Endothelial cell of umbilical vein (primary cell): ENCODE measurements at regions not wholly inside any gene's neighbourhood (a gene's known extent, or its start where the extent isn't known, plus 50 kb on each side); places are given as distances from the start of the nearest gene placed in this dataset.

ENCODE experiments used
- BruUV-seq: library from RNA; stranded (reverse); fragments of 400-500 nt; replicated peaks from 2 replicates; lab custom pipeline; 2021; lab: Mats Ljungman, UMichigan
- CTCF ChIA-PET: fragments of 300-600, 350-600 bp; sonication (Branson Sonifier 250); formaldehyde crosslinking; loops from one replicate; lab custom pipeline; 2021; ENCODE audit warnings: antibody characterized with exemption, inconsistent platforms; lab: Charles Lee
- POLR2A ChIA-PET: fragments of 300-600, 350-600 bp; sonication (Branson Sonifier 250); formaldehyde crosslinking; loops from one replicate; lab custom pipeline; 2021; ENCODE audit warnings: antibody characterized with exemption, inconsistent platforms; lab: Charles Lee
- DNase-seq: peaks from one replicate; pipeline ENCODE4 v3.0.0-alpha.2; 2011; ENCODE audit warnings: low read depth, low spot score
- FAIRE-seq: peaks from 2 replicates; lab custom pipeline; 2011; peaks lifted over from hg19 to GRCh38; lab: Jason Lieb, UNC
- H2AFZ ChIP-seq: 2 replicates; pipeline ENCODE4 v1.6.0; 2012; ENCODE audit warnings: low read depth, low read length, control low read depth, inconsistent platforms
- H3K27ac ChIP-seq: 2 replicates; pipeline ENCODE4 v1.5.1; 2011; ENCODE audit warnings: low read depth, mild to moderate bottlenecking, control low read depth, low read length, moderate library complexity; ENCODE audit not compliant: insufficient read depth
- H3K27me3 ChIP-seq, 2 experiments: 2 replicates each; pipeline versions ENCODE4 v1.6.0 to v1.6.1; 2011; ENCODE audit warnings: low read length in 2 of 2, mixed read lengths in 1 of 2; ENCODE audit not compliant: control insufficient read depth in 2 of 2, insufficient read depth in 2 of 2
- H3K36me3 ChIP-seq, 2 experiments: 2 replicates in 1 of 2; 3 replicates in 1 of 2; pipeline ENCODE4 v1.5.1; 2011; ENCODE audit warnings: low read length in 2 of 2, mild to moderate bottlenecking in 1 of 2, moderate library complexity in 1 of 2; ENCODE audit not compliant: control insufficient read depth in 2 of 2, insufficient read depth in 2 of 2; ENCODE audit errors: extremely low read depth in 1 of 2
- H3K4me1 ChIP-seq: 3 replicates; pipeline ENCODE4 v1.5.1; 2011; ENCODE audit warnings: mild to moderate bottlenecking, low read length; ENCODE audit not compliant: control insufficient read depth, insufficient read depth; ENCODE audit errors: extremely low read depth
- H3K4me2 ChIP-seq: 2 replicates; pipeline ENCODE4 v1.6.1; 2011; ENCODE audit warnings: low read length, control low read depth, mixed read lengths; ENCODE audit not compliant: insufficient read depth
- H3K4me3 ChIP-seq, 3 experiments: fragments of 200-600 bp in 1 of 3; sonication (generic), shearing (Covaris generic) in 1 of 3; replicated peaks in 1 of 3; 2 replicates each; pipeline ENCODE4 v1.5.1; 2011 to 2016; ENCODE audit warnings: control low read depth in 3 of 3, low read length in 3 of 3, mild to moderate bottlenecking in 2 of 3, inconsistent platforms in 1 of 3, low read depth in 1 of 3, moderate library complexity in 1 of 3; ENCODE audit not compliant: insufficient read depth in 1 of 3
- H3K79me2 ChIP-seq: 2 replicates; pipeline ENCODE4 v1.6.0; 2012; ENCODE audit warnings: low read length, inconsistent platforms; ENCODE audit not compliant: control insufficient read depth, insufficient read depth
- H3K9ac ChIP-seq: replicated peaks from 2 replicates; pipeline ENCODE3; 2011; ENCODE audit warnings: low read length, control low read depth; ENCODE audit not compliant: insufficient read depth; ENCODE audit errors: extremely low read depth
- H3K9me1 ChIP-seq: replicated peaks from 3 replicates; pipeline ENCODE4 v1.6.0; 2011; ENCODE audit warnings: mild to moderate bottlenecking, low read length; ENCODE audit not compliant: control insufficient read depth, insufficient read depth; ENCODE audit errors: extremely low read depth
- H3K9me3 ChIP-seq: replicated peaks from 2 replicates; pipeline ENCODE4 v1.5.1; 2012; ENCODE audit warnings: low read length, inconsistent platforms; ENCODE audit not compliant: control insufficient read depth, insufficient read depth
- H4K20me1 ChIP-seq: replicated peaks from 2 replicates; pipeline ENCODE3; 2011; ENCODE audit warnings: mild to moderate bottlenecking, low read length; ENCODE audit not compliant: control insufficient read depth, insufficient read depth; ENCODE audit errors: extremely low read depth
- EZH2 ChIP-seq: IDR thresholded peaks from 2 replicates; pipeline ENCODE4 v1.6.1; 2012; ENCODE audit warnings: borderline replicate concordance, low read depth, mild to moderate bottlenecking, moderate library complexity, low read length, inconsistent platforms; ENCODE audit not compliant: severe bottlenecking
- FOS ChIP-seq: IDR thresholded peaks from 2 replicates; pipeline ENCODE4 v1.6.1; 2011; ENCODE audit warnings: mild to moderate bottlenecking, low read length, moderate library complexity, borderline replicate concordance; ENCODE audit not compliant: insufficient read depth
- GATA2 ChIP-seq: IDR thresholded peaks from 2 replicates; pipeline ENCODE4 v1.7.0; 2011; ENCODE audit warnings: low read depth, mild to moderate bottlenecking, moderate library complexity, mixed read lengths, low read length; ENCODE audit not compliant: insufficient read length, insufficient read depth
- JUN ChIP-seq: IDR thresholded peaks from 2 replicates; pipeline ENCODE4 v1.6.1; 2011; ENCODE audit warnings: borderline replicate concordance, low read depth; ENCODE audit not compliant: insufficient read length, insufficient read depth
- MAX ChIP-seq: IDR thresholded peaks from 2 replicates; pipeline ENCODE4 v1.6.1; 2011; ENCODE audit not compliant: insufficient read depth, insufficient read length
- MYC ChIP-seq: IDR thresholded peaks from one replicate; pipeline ENCODE4 v1.6.1; 2011; ENCODE audit warnings: mild to moderate bottlenecking, low read depth, low read length
- POLR2A ChIP-seq: IDR thresholded peaks from 2 replicates; pipeline ENCODE4 v1.6.1; 2012; ENCODE audit warnings: low read depth, mild to moderate bottlenecking, control low read depth, low read length
- POLR2AphosphoS5 ChIP-seq: IDR thresholded peaks from 2 replicates; pipeline ENCODE4 v1.6.1; 2012; ENCODE audit warnings: low read depth, mild to moderate bottlenecking, control low read depth, low read length, moderate library complexity; ENCODE audit not compliant: insufficient read depth
- dilution Hi-C: fragments of 300-500 bp; cut with MboI; formaldehyde crosslinking; loops from one replicate; pipeline ENCODE4 v1.15.0; 2019; ENCODE audit warnings: low sequenced_read_pairs; ENCODE audit not compliant: extremely low pct_ligation_motif_present
- intact Hi-C: fragments of 100-400 bp; cut with micrococcal nuclease; formaldehyde crosslinking; loops from one replicate; pipeline ENCODE4 v1.10.0; 2022
- TF ChIP-seq, protein P1 (sequence below), 2 donors: IDR thresholded peaks; 1 replicate in 1 of 2; 2 replicates in 1 of 2; pipeline ENCODE4 v1.5.1; 2011; ENCODE audit warnings: low read length in 2 of 2, mild to moderate bottlenecking in 2 of 2, moderate library complexity in 2 of 2, control low read depth in 1 of 2, inconsistent platforms in 1 of 2, low read depth in 1 of 2; ENCODE audit not compliant: insufficient read depth in 1 of 2; ENCODE audit errors: extremely low read depth in 1 of 2

DNA sequence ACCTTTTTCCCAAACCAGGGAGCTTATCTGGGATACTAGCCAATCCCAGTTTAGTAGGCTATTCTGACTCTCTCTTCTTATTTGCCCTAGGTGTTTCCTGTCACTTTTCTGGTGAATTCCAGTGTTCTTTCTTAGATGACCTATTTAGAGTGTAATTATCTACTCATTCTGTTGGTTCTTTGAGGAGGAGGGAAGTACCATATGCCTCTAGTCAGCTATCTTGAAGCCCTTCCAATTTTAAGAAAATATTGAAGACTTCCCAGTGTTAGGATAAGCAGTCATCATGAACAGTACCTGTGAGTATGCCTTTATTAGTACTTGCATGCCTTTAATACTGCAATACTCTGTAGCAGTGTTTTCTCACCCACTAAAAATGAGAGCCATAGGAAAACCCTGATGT is 724.3 kb upstream of the SLITRK1 start:
- dilution Hi-C loops, result no loop called here
- no TSS peak for BruUV-seq

More for the DNA sequence above, 724.3 kb upstream of the SLITRK1 start:
- no peaks in the 10 kb centered on the region for H3K79me2 ChIP-seq
- no peak overlapping the region for H3K27ac ChIP-seq
- FAIRE-seq (no peak), DNase-seq (no peak)
- H4K20me1 ChIP-seq, result no peaks in the 10 kb centered on the region
- intact Hi-C loops, result no loop called here
- H3K4me3 ChIP-seq, result no peak overlapping the region
- CTCF ChIA-PET, result no interaction called here
- H3K27me3 ChIP-seq, result no peaks in the 10 kb centered on the region
- H3K4me1 ChIP-seq, result no peaks in the 10 kb centered on the region
- no peak overlapping the region for H2AFZ ChIP-seq
- H3K9me1 ChIP-seq, result no peaks in the 10 kb centered on the region
- H3K36me3 ChIP-seq, result no peaks in the 10 kb centered on the region
- TF ChIP-seq MAX (no peak), FOS (no peak), POLR2AphosphoS5 (no peak), POLR2A (no peak), GATA2 (no peak), MYC (no peak), JUN (no peak), EZH2 (no peak)
- TF ChIP-seq, protein P1, sequence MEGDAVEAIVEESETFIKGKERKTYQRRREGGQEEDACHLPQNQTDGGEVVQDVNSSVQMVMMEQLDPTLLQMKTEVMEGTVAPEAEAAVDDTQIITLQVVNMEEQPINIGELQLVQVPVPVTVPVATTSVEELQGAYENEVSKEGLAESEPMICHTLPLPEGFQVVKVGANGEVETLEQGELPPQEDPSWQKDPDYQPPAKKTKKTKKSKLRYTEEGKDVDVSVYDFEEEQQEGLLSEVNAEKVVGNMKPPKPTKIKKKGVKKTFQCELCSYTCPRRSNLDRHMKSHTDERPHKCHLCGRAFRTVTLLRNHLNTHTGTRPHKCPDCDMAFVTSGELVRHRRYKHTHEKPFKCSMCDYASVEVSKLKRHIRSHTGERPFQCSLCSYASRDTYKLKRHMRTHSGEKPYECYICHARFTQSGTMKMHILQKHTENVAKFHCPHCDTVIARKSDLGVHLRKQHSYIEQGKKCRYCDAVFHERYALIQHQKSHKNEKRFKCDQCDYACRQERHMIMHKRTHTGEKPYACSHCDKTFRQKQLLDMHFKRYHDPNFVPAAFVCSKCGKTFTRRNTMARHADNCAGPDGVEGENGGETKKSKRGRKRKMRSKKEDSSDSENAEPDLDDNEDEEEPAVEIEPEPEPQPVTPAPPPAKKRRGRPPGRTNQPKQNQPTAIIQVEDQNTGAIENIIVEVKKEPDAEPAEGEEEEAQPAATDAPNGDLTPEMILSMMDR (IDR thresholded peaks at IDR 0.05; ENCODE audit: extremely low read depth in 1 of 2, insufficient read depth in 1 of 2, low read depth in 1 of 2, low read length in 2 of 2), result no peak
- no peak overlapping the region for H3K4me2 ChIP-seq
- peaks cover 10% of the 10 kb centered on the region for H3K9me3 ChIP-seq
- POLR2A ChIA-PET, result no interaction called here
- no peak overlapping the region for H3K9ac ChIP-seq
